C4-2B (cell line): ENCODE measurements at regions not wholly inside any gene's neighbourhood (a gene's known extent, or its start where the extent isn't known, plus 50 kb on each side); places are given as distances from the start of the nearest gene placed in this dataset.
"Not testable (repeated sequence)": the region's sequence is repeated elsewhere in the genome, so short reads cannot be mapped to it uniquely, and the experiment has no call there.

ENCODE experiments used
- CTCF ChIP-seq: fragments of 450-650 bp; conservative IDR thresholded peaks from 2 replicates; pipeline ENCODE4 v1.5.1; 2017; ENCODE audit warnings: mild to moderate bottlenecking
- ZFX ChIP-seq: fragments of 450-650 bp; IDR thresholded peaks from 2 replicates; pipeline ENCODE4 v1.6.1; 2017

GRCh38 chr22:11055176-11055575 lies 4472.8 kb upstream of the OR11H1 start:
- not testable (repeated sequence) for TF ChIP-seq CTCF, ZFX
